ENCODE measurements at regions not wholly inside any gene's neighbourhood (a gene's known extent, or its start where the extent isn't known, plus 50 kb on each side); places are given as distances from the start of the nearest gene placed in this dataset.

DNA sequence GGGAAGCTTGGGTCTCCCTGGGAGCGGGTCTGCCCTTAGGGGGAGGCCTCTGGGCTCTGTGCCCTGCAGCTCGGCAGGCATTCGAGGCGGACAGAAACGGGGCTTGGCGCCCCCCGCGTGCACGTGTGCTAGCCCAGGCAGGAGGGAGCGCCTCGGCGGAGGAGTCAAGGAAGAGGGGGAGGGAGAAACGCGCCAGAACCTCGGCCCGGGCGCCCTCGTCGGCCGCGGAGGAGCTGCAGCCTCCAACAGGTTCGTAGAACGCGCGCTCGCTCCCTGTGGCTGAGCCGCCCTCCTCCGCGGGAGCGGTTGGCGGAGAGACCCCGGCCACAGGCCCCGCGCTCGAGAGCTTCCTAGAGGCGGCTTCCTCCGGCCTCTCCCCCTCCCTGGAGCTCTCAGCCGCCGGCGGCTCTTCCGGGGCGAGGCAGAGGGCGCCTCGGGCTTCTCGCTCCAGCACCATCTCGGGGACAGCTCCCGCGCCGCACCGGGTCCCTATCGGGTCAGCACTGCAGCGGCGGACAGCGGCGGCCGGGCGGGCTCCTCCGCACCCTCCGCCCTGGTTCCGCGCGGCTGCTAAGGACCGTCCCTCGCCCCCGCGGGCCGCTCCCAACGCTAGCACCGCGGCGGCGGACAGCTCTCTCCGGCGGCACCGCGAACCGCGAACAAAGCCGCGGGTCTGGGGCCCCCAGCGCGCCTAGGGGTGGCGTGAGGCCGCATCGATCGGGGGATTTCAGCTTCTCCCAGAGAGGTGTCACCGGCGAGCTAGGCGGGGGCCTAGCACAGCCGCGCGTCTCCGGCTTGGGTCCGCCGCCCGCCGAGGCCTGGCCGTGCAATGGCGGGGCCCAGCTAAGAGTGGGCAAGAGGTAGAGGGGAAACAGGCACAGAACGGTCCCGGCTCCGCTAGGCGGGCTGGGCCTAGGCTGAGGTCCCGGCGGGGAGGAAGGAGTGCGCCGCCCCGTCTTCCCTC is 74.6 kb upstream of the CPLX2 start:
- no peak for DNase-seq (ENCODE audit: low read depth)
- TF ChIP-seq, protein P1, sequence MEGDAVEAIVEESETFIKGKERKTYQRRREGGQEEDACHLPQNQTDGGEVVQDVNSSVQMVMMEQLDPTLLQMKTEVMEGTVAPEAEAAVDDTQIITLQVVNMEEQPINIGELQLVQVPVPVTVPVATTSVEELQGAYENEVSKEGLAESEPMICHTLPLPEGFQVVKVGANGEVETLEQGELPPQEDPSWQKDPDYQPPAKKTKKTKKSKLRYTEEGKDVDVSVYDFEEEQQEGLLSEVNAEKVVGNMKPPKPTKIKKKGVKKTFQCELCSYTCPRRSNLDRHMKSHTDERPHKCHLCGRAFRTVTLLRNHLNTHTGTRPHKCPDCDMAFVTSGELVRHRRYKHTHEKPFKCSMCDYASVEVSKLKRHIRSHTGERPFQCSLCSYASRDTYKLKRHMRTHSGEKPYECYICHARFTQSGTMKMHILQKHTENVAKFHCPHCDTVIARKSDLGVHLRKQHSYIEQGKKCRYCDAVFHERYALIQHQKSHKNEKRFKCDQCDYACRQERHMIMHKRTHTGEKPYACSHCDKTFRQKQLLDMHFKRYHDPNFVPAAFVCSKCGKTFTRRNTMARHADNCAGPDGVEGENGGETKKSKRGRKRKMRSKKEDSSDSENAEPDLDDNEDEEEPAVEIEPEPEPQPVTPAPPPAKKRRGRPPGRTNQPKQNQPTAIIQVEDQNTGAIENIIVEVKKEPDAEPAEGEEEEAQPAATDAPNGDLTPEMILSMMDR (conservative IDR thresholded peaks at IDR 0.05; ENCODE audit: low read depth, low read length): no peak
- H3K4me3 ChIP-seq (ENCODE audit: low read depth, low read length): peak overlapping the region; percentile 28

DNA sequence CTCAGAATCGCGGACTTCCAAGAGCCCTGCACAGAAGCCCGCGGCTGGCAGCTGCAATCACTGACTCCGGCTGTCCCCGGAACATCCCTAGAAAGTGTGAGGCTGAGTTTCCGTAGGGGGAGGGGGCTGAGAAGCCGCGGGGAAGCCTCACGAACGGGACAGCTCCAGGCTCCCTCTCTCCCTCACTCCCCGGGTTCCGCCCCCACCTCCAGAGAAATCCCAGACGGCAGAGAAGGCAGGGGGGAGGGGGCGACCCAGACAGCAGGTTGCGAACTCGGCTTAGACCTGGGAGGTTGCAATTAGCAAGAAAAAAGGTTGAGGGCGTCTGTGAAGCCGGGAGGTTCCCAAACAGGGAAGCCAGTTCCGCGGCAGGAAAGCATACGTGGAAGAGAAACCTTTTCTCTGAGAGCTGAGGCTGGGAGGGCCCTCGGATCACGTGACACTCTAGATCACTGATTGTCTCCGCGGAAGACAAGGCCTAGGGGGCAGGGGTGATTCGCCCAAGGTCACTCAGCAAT is 73.8 kb upstream of the CPLX2 start:
- no peak overlapping the region for H3K4me3 ChIP-seq (ENCODE audit: low read depth, low read length)
- DNase-seq (ENCODE audit: low read depth): no peak

DNA sequence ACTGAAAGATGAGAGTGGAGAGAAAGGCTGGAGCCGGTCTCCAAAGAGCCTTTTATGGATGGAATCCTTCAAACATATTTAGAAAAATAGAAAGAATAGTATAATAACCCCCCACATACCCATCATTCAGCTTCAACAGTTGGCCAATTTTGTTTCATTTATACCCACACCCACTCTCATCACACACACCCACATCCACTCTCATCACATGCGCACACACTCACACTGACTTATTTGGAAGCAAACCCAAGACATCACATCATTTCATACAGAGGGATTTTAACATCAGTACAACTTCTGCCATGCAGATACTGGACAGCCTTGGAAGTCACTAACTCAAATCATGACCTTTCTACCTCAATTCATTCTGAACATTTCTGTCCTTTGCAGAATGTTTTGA is 72.8 kb upstream of the CPLX2 start:
- no peak overlapping the region for H3K4me3 ChIP-seq (ENCODE audit: low read depth, low read length)
- no peak for DNase-seq (ENCODE audit: low read depth)
- TF ChIP-seq, protein P1 (conservative IDR thresholded peaks at IDR 0.05; ENCODE audit: low read depth, low read length): no peak

More for the DNA sequence above, 73.8 kb upstream of the CPLX2 start:
- TF ChIP-seq, protein P1 (conservative IDR thresholded peaks at IDR 0.05; ENCODE audit: low read depth, low read length): no peak

DNA sequence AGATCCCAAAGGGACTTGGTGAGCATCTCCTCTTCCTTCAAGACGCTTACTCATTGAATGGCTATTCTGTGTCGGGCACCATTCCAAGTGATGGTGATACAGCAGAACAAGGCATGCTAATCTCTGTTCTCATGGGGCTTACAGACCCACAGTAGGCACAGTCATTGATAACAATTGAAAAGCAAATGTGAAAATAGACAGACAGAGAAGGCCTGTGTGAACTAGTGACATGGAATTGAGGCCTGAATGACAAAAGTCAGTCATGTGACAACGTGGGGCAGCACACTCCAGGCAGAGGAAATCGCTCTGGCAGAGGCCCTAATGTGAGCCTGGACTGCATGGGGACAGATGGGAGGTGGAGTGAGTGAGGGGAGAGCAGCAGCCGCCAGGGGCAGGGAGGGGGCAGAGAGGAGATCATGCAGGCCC is 70.7 kb upstream of the CPLX2 start:
- no peak overlapping the region for H3K4me3 ChIP-seq (ENCODE audit: low read depth, low read length)
- TF ChIP-seq, protein P1 (conservative IDR thresholded peaks at IDR 0.05; ENCODE audit: low read depth, low read length): no peak
- no peak for DNase-seq (ENCODE audit: low read depth)

DNA sequence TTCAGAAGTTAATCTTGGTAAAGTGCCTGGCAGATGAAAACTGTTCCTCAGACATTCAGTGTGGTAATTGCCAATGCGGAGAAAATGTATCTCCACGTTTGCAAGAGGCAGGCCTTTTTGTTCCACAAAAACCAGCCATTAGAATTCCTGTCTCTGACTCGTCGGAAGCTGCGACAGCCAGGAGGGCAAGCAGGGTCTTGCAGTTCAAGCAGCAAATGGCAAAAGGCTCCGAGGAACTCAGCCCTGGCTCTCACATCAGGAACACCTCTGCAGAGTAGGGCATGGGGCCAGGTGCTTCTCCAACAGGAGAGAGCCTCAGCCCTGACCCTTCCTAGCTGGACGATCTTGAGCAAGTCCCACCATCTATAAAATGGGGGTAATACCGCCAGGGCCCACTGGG is 69.0 kb upstream of the CPLX2 start:
- no peak for DNase-seq (ENCODE audit: low read depth)
- H3K4me3 ChIP-seq (ENCODE audit: low read depth, low read length): no peak overlapping the region
- TF ChIP-seq, protein P1 (conservative IDR thresholded peaks at IDR 0.05; ENCODE audit: low read depth, low read length): no peak

DNA sequence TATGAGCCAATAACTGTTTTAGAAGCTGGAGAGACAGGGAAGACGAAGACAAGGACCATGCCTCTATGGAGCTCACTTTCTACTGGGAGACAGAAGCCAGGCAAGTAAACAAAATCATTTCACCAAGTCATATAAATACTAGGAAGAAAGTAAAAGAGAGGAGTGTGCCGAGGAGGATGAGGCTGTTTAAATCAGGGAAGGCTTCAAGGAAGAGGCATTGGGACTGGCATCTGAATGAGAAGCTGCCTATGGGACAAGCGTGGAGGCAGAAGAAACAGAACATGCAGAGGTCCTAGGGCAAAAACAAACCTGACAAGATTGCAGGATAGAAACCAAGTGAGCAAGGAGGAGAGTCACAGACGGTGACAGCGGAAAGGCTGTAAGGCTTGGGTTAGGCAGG is 68.1 kb upstream of the CPLX2 start:
- TF ChIP-seq, protein P1 (conservative IDR thresholded peaks at IDR 0.05; ENCODE audit: low read depth, low read length): no peak
- no peak overlapping the region for H3K4me3 ChIP-seq (ENCODE audit: low read depth, low read length)
- no peak for DNase-seq (ENCODE audit: low read depth)
